ENCODE measurements at regions not wholly inside any gene's neighbourhood (a gene's known extent, or its start where the extent isn't known, plus 50 kb on each side); places are given as distances from the start of the nearest gene placed in this dataset.

DNA sequence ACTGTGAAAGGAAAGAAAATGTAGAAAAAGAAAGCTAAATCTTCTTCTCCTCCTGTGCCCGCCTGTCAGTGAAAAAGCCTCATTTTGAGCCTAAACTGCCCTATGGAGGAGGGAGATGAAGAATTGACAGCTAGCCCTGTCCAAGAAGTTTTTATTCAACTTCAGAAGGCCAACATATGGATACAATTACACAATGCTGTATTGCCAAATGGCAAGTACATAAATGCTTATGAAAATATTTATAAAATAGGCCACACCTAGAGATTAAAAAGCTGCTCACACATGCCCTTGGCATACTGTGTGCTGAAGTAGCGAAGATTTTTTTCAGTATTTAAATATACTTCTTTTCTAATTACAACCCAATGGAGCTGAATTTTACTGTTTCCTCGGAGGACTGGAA, 65.1 kb upstream of the NEBL start:
- TF ChIP-seq, protein P1, sequence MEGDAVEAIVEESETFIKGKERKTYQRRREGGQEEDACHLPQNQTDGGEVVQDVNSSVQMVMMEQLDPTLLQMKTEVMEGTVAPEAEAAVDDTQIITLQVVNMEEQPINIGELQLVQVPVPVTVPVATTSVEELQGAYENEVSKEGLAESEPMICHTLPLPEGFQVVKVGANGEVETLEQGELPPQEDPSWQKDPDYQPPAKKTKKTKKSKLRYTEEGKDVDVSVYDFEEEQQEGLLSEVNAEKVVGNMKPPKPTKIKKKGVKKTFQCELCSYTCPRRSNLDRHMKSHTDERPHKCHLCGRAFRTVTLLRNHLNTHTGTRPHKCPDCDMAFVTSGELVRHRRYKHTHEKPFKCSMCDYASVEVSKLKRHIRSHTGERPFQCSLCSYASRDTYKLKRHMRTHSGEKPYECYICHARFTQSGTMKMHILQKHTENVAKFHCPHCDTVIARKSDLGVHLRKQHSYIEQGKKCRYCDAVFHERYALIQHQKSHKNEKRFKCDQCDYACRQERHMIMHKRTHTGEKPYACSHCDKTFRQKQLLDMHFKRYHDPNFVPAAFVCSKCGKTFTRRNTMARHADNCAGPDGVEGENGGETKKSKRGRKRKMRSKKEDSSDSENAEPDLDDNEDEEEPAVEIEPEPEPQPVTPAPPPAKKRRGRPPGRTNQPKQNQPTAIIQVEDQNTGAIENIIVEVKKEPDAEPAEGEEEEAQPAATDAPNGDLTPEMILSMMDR (IDR thresholded peaks at IDR 0.05), result no peak
- no peak overlapping the region for H3K27ac Mint-ChIP-seq
- CTCF ChIA-PET, result no interaction called here
- H3K9me3 Mint-ChIP-seq, result no peaks in the 10 kb centered on the region
- POLR2A ChIA-PET, result no interaction called here
- intact Hi-C loops (cut with micrococcal nuclease), result no loop called here
- no peaks in the 10 kb centered on the region for H3K4me1 Mint-ChIP-seq (ENCODE audit: low read depth)
- H3K4me3 Mint-ChIP-seq, result no peak overlapping the region
- no peaks in the 10 kb centered on the region for H3K27me3 Mint-ChIP-seq
- no peak for ATAC-seq
- H3K36me3 Mint-ChIP-seq (ENCODE audit: low read depth), result no peaks in the 10 kb centered on the region
- DNase-seq, result no peak

DNA sequence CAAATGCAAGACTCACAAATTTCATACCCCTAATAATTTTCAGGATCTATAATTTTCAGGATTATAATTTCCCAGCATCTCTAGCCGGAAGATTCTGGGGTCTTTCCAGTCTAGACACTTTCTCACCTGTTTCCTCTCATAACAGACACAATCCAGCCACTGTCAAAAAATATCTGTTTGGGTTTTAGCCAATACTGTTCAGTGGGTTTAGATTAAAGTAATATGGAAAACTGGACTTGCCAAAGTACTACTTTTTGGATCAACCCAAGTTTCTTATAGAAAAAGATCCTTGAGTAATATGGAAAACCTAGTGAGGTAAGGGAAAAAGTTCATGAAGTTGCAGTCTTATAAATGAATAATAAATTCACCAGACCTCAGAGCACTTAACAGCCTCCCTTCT, 62.1 kb upstream of the NEBL start:
- no peak for ATAC-seq
- ChIA-PET CTCF (no interaction called here), POLR2A (interaction anchor here (0.6 kb wide), 1 partner anchor 242 kb away, joined by 3 read pairs; no protein-coding TSS in a partner anchor)
- Mint-ChIP-seq H3K36me3 (ENCODE audit: low read depth) (no peaks in the 10 kb centered on the region), H3K27me3 (no peaks in the 10 kb centered on the region), H3K27ac (no peak overlapping the region), H3K9me3 (no peaks in the 10 kb centered on the region), H3K4me3 (no peak overlapping the region), H3K4me1 (ENCODE audit: low read depth) (no peaks in the 10 kb centered on the region)
- TF ChIP-seq, protein P1 (IDR thresholded peaks at IDR 0.05), result no peak
- intact Hi-C loops (cut with micrococcal nuclease), result no loop called here
- DNase-seq, result no peak

DNA sequence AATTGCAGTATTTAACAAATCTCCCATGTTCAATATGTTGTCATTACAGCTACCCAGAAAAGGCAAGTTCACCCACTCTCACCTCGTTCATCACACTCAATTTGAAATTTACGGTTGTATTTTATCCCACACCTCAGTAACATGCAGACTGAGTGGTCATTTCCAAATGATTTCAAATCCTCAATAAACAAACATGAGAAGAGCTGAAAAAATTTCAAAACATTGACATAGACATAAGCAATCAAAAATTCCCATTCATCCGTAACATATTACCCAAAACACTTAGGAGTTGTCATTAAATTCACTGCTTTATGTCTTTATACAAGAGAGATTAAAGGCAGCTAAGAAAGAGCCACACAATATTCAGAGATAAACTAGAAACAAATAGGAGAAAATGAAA, 61.7 kb upstream of the NEBL start:
- ChIA-PET POLR2A (no interaction called here), CTCF (no interaction called here)
- no peaks in the 10 kb centered on the region for H3K9me3 Mint-ChIP-seq
- no peak for DNase-seq
- H3K36me3 Mint-ChIP-seq (ENCODE audit: low read depth), result no peaks in the 10 kb centered on the region
- no peak overlapping the region for H3K27ac Mint-ChIP-seq
- TF ChIP-seq, protein P1 (IDR thresholded peaks at IDR 0.05), result no peak
- H3K4me1 Mint-ChIP-seq (ENCODE audit: low read depth), result no peaks in the 10 kb centered on the region
- H3K27me3 Mint-ChIP-seq, result no peaks in the 10 kb centered on the region
- no peak overlapping the region for H3K4me3 Mint-ChIP-seq
- intact Hi-C loops (cut with micrococcal nuclease), result no loop called here
- no peak for ATAC-seq

DNA sequence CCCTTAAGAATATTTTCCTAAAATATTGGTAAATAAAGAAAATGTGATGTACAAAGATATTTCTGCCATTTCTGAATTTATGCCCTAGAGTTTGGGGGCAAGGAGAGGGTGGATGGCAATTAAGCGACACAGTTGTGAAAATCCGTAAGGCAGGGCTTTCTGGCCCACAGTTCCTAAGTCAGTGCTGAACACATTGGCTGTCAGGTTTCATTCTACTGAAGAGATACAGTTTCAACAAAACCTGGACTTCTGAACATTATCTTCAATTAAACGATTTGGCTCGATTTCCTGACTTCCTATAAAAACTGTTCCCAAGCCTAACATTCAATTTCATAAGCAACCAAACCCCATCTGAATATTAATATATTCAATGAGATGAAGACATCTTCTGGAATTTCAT, 61.1 kb upstream of the NEBL start:
- H3K9me3 Mint-ChIP-seq, result no peaks in the 10 kb centered on the region
- ChIA-PET CTCF (no interaction called here), POLR2A (no interaction called here)
- intact Hi-C loops (cut with micrococcal nuclease), result no loop called here
- TF ChIP-seq, protein P1 (IDR thresholded peaks at IDR 0.05), result no peak
- ATAC-seq (no peak), DNase-seq (no peak)
- no peak overlapping the region for H3K4me3 Mint-ChIP-seq
- no peaks in the 10 kb centered on the region for H3K4me1 Mint-ChIP-seq (ENCODE audit: low read depth)
- H3K27ac Mint-ChIP-seq, result no peak overlapping the region
- no peaks in the 10 kb centered on the region for H3K27me3 Mint-ChIP-seq
- H3K36me3 Mint-ChIP-seq (ENCODE audit: low read depth), result no peaks in the 10 kb centered on the region

DNA sequence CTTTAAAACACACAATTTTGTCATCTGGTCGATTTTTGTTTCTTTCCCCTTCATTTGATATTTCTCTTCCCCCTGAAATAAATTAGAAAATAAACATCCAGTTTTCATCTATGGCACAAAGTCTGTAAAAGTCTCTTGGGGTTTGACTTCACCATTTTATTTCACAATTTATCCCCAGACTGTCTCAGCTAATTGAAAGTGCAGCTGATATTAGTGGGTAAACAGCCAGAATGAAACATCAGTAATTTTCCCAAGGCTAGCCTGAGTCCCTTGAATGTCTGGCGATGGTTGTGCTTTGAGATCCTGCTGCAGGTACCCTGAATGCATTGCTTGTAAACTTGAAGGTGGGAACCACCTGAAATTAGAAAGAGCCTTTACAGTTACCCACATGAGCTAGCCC, 60.6 kb upstream of the NEBL start:
- H3K27ac Mint-ChIP-seq, result no peak overlapping the region
- DNase-seq, result no peak
- intact Hi-C loops (cut with micrococcal nuclease), result no loop called here
- H3K4me3 Mint-ChIP-seq, result no peak overlapping the region
- ATAC-seq, result no peak
- no peaks in the 10 kb centered on the region for H3K4me1 Mint-ChIP-seq (ENCODE audit: low read depth)
- H3K36me3 Mint-ChIP-seq (ENCODE audit: low read depth), result no peaks in the 10 kb centered on the region
- TF ChIP-seq, protein P1 (IDR thresholded peaks at IDR 0.05), result no peak
- no peaks in the 10 kb centered on the region for H3K9me3 Mint-ChIP-seq
- no peaks in the 10 kb centered on the region for H3K27me3 Mint-ChIP-seq
- POLR2A ChIA-PET, result no interaction called here
- CTCF ChIA-PET, result no interaction called here
